ENCODE measurements at regions not wholly inside any gene's neighbourhood (a gene's known extent, or its start where the extent isn't known, plus 50 kb on each side); places are given as distances from the start of the nearest gene placed in this dataset.

DNA sequence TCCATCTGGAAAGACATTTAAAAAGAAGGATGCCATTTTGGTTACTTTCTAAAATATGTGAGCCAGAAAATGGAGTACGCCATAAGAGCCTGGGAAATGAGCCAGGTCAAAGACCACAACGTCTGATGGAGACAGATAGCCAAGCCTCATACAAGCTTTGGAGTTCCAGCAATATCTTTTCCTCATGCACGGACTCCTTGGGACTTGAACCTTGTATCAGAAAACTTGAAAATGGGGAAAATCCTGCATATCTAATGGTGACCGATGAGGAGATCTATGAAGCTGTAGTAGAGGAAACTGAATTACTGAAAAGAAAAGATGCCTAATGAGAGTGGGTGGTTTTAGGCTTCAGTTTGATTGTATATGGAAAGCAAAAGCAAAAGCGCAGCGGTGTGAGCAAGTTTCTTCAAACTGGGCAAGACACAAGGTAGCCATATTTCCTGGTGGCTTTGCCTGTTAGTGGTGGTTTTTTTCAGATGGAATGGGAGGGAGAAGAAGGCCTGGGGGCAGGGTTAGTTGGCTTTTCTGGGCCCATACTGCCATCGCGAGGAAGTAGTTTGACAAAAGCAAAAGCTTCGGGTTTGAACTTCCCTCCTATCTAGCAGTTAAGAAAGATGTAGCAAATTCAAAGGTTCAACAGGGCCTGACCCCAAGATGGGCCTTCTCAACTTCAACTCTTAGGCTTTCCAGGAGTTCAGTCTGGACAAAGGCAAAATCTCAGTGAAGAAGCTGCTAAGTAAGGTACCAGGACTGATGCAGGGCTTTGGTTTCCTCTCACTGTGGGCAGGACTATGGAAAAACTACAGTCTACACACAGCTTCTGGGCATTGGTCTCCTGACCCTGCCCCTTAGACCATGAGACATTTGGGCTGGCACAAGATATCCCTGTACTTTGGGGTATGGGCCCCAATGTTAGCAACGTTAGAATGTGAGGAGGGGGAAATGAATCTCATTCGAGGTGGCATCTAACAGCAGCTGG is 210.0 kb upstream of the STK26 start:
- no peak overlapping the region for H3K4me3 ChIP-seq (replicated peaks in 1 of 2; ENCODE audit: low read depth in 1 of 2, low read length in 2 of 2)
- ATAC-seq: no peak
- DNase-seq (ENCODE audit: low read depth, low spot score): no peak
- no peaks in the 10 kb centered on the region for H3K36me3 ChIP-seq (ENCODE audit: control insufficient read depth in 1 of 2, insufficient read depth in 2 of 2, low read length in 2 of 2)
- TF ChIP-seq ZFX (IDR thresholded peaks at IDR 0.05): no peak
- no peak for TF ChIP-seq EGR1 (IDR thresholded peaks at IDR 0.05; ENCODE audit: low read depth)
- no peak for TF ChIP-seq JUND (IDR thresholded peaks at IDR 0.05)
- TF ChIP-seq, protein P1, sequence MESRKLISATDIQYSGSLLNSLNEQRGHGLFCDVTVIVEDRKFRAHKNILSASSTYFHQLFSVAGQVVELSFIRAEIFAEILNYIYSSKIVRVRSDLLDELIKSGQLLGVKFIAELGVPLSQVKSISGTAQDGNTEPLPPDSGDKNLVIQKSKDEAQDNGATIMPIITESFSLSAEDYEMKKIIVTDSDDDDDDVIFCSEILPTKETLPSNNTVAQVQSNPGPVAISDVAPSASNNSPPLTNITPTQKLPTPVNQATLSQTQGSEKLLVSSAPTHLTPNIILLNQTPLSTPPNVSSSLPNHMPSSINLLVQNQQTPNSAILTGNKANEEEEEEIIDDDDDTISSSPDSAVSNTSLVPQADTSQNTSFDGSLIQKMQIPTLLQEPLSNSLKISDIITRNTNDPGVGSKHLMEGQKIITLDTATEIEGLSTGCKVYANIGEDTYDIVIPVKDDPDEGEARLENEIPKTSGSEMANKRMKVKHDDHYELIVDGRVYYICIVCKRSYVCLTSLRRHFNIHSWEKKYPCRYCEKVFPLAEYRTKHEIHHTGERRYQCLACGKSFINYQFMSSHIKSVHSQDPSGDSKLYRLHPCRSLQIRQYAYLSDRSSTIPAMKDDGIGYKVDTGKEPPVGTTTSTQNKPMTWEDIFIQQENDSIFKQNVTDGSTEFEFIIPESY (IDR thresholded peaks at IDR 0.05; ENCODE audit: extremely low read depth, insufficient replicate concordance, low read length): no peak
- TF ChIP-seq, protein P2, sequence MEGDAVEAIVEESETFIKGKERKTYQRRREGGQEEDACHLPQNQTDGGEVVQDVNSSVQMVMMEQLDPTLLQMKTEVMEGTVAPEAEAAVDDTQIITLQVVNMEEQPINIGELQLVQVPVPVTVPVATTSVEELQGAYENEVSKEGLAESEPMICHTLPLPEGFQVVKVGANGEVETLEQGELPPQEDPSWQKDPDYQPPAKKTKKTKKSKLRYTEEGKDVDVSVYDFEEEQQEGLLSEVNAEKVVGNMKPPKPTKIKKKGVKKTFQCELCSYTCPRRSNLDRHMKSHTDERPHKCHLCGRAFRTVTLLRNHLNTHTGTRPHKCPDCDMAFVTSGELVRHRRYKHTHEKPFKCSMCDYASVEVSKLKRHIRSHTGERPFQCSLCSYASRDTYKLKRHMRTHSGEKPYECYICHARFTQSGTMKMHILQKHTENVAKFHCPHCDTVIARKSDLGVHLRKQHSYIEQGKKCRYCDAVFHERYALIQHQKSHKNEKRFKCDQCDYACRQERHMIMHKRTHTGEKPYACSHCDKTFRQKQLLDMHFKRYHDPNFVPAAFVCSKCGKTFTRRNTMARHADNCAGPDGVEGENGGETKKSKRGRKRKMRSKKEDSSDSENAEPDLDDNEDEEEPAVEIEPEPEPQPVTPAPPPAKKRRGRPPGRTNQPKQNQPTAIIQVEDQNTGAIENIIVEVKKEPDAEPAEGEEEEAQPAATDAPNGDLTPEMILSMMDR (IDR thresholded peaks at IDR 0.05 in 2 of 3, conservative IDR thresholded peaks at IDR 0.05 in 1 of 3; ENCODE audit: borderline replicate concordance in 1 of 3, insufficient read depth in 1 of 3, low read depth in 2 of 3, low read length in 2 of 3): no peak
- TF ChIP-seq POLR2AphosphoS5 (IDR thresholded peaks at IDR 0.05; ENCODE audit: low read depth, low read length): no peak
- no peak for TF ChIP-seq SRF (IDR thresholded peaks at IDR 0.05; ENCODE audit: low read depth)
- TF ChIP-seq YY1 (IDR thresholded peaks at IDR 0.05; ENCODE audit: extremely low read depth, insufficient replicate concordance, low read depth, low read length): no peak
- TF ChIP-seq, protein P3, sequence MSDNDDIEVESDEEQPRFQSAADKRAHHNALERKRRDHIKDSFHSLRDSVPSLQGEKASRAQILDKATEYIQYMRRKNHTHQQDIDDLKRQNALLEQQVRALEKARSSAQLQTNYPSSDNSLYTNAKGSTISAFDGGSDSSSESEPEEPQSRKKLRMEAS (IDR thresholded peaks at IDR 0.05): no peak
- TF ChIP-seq FOSL1 (IDR thresholded peaks at IDR 0.05; ENCODE audit: low read depth): no peak
- intact Hi-C loops (cut with micrococcal nuclease): no loop called here
- POLR2A ChIA-PET: no interaction called here
- H4K20me1 ChIP-seq (ENCODE audit: insufficient read depth): no peaks in the 10 kb centered on the region
- no peak overlapping the region for H3K9ac ChIP-seq (ENCODE audit: low read length)
- H2AFZ ChIP-seq (ENCODE audit: low read depth, low read length, poor library complexity, severe bottlenecking): no peak overlapping the region
- H3K9me2 ChIP-seq (ENCODE audit: insufficient read depth): no peaks in the 10 kb centered on the region
- H3K4me1 ChIP-seq (ENCODE audit: control insufficient read depth in 1 of 2, insufficient read depth in 2 of 2, low read length in 2 of 2): no peaks in the 10 kb centered on the region
- BruUV-seq (replicated peaks): no TSS peak
- CTCF ChIA-PET: no interaction called here
- no peaks in the 10 kb centered on the region for H3K9me3 ChIP-seq (ENCODE audit: control insufficient read depth in 1 of 2, insufficient read depth in 1 of 2, low read depth in 1 of 2, low read length in 2 of 2)
- RAD21 ChIA-PET (ENCODE audit: low non-redundant PET in 1 of 2, low total read pairs in 2 of 2, uncharacterized antibody in 2 of 2, unreplicated experiment in 2 of 2): no interaction called here
- no peak overlapping the region for H3K27ac ChIP-seq (ENCODE audit: low read depth, low read length)
- H3K4me2 ChIP-seq (ENCODE audit: low read length): no peak overlapping the region
- H3K79me2 ChIP-seq (ENCODE audit: insufficient read depth, low read length): no peaks in the 10 kb centered on the region
- no peaks in the 10 kb centered on the region for H3K27me3 ChIP-seq (ENCODE audit: insufficient read depth, low read length)
